Endothelial cell of umbilical vein (primary cell): ENCODE measurements at regions not wholly inside any gene's neighbourhood (a gene's known extent, or its start where the extent isn't known, plus 50 kb on each side); places are given as distances from the start of the nearest gene placed in this dataset.

Source experiments
- BruUV-seq: library from RNA; stranded (reverse); fragments of 400-500 nt; replicated peaks from 2 replicates; lab custom pipeline; 2021; lab: Mats Ljungman, UMichigan
- CTCF ChIA-PET: fragments of 300-600, 350-600 bp; sonication (Branson Sonifier 250); formaldehyde crosslinking; loops from one replicate; lab custom pipeline; 2021; ENCODE audit warnings: antibody characterized with exemption, inconsistent platforms; lab: Charles Lee
- POLR2A ChIA-PET: fragments of 300-600, 350-600 bp; sonication (Branson Sonifier 250); formaldehyde crosslinking; loops from one replicate; lab custom pipeline; 2021; ENCODE audit warnings: antibody characterized with exemption, inconsistent platforms; lab: Charles Lee
- DNase-seq: peaks from one replicate; pipeline ENCODE4 v3.0.0-alpha.2; 2011; ENCODE audit warnings: low read depth, low spot score
- FAIRE-seq: peaks from 2 replicates; lab custom pipeline; 2011; peaks lifted over from hg19 to GRCh38; lab: Jason Lieb, UNC
- H2AFZ ChIP-seq: 2 replicates; pipeline ENCODE4 v1.6.0; 2012; ENCODE audit warnings: low read depth, low read length, control low read depth, inconsistent platforms
- H3K27ac ChIP-seq: 2 replicates; pipeline ENCODE4 v1.5.1; 2011; ENCODE audit warnings: low read depth, mild to moderate bottlenecking, control low read depth, low read length, moderate library complexity; ENCODE audit not compliant: insufficient read depth
- H3K27me3 ChIP-seq, 2 experiments: 2 replicates each; pipeline versions ENCODE4 v1.6.0 to v1.6.1; 2011; ENCODE audit warnings: low read length in 2 of 2, mixed read lengths in 1 of 2; ENCODE audit not compliant: control insufficient read depth in 2 of 2, insufficient read depth in 2 of 2
- H3K36me3 ChIP-seq, 2 experiments: 2 replicates in 1 of 2; 3 replicates in 1 of 2; pipeline ENCODE4 v1.5.1; 2011; ENCODE audit warnings: low read length in 2 of 2, mild to moderate bottlenecking in 1 of 2, moderate library complexity in 1 of 2; ENCODE audit not compliant: control insufficient read depth in 2 of 2, insufficient read depth in 2 of 2; ENCODE audit errors: extremely low read depth in 1 of 2
- H3K4me1 ChIP-seq: 3 replicates; pipeline ENCODE4 v1.5.1; 2011; ENCODE audit warnings: mild to moderate bottlenecking, low read length; ENCODE audit not compliant: control insufficient read depth, insufficient read depth; ENCODE audit errors: extremely low read depth
- H3K4me2 ChIP-seq: 2 replicates; pipeline ENCODE4 v1.6.1; 2011; ENCODE audit warnings: low read length, control low read depth, mixed read lengths; ENCODE audit not compliant: insufficient read depth
- H3K4me3 ChIP-seq, 3 experiments: fragments of 200-600 bp in 1 of 3; sonication (generic), shearing (Covaris generic) in 1 of 3; replicated peaks in 1 of 3; 2 replicates each; pipeline ENCODE4 v1.5.1; 2011 to 2016; ENCODE audit warnings: control low read depth in 3 of 3, low read length in 3 of 3, mild to moderate bottlenecking in 2 of 3, inconsistent platforms in 1 of 3, low read depth in 1 of 3, moderate library complexity in 1 of 3; ENCODE audit not compliant: insufficient read depth in 1 of 3
- H3K79me2 ChIP-seq: 2 replicates; pipeline ENCODE4 v1.6.0; 2012; ENCODE audit warnings: low read length, inconsistent platforms; ENCODE audit not compliant: control insufficient read depth, insufficient read depth
- H3K9ac ChIP-seq: replicated peaks from 2 replicates; pipeline ENCODE3; 2011; ENCODE audit warnings: low read length, control low read depth; ENCODE audit not compliant: insufficient read depth; ENCODE audit errors: extremely low read depth
- H3K9me1 ChIP-seq: replicated peaks from 3 replicates; pipeline ENCODE4 v1.6.0; 2011; ENCODE audit warnings: mild to moderate bottlenecking, low read length; ENCODE audit not compliant: control insufficient read depth, insufficient read depth; ENCODE audit errors: extremely low read depth
- H3K9me3 ChIP-seq: replicated peaks from 2 replicates; pipeline ENCODE4 v1.5.1; 2012; ENCODE audit warnings: low read length, inconsistent platforms; ENCODE audit not compliant: control insufficient read depth, insufficient read depth
- H4K20me1 ChIP-seq: replicated peaks from 2 replicates; pipeline ENCODE3; 2011; ENCODE audit warnings: mild to moderate bottlenecking, low read length; ENCODE audit not compliant: control insufficient read depth, insufficient read depth; ENCODE audit errors: extremely low read depth
- CTCF ChIP-seq, 2 donors: IDR thresholded peaks; 1 replicate in 1 of 2; 2 replicates in 1 of 2; pipeline ENCODE4 v1.5.1; 2011; ENCODE audit warnings: low read length in 2 of 2, mild to moderate bottlenecking in 2 of 2, moderate library complexity in 2 of 2, control low read depth in 1 of 2, inconsistent platforms in 1 of 2, low read depth in 1 of 2; ENCODE audit not compliant: insufficient read depth in 1 of 2; ENCODE audit errors: extremely low read depth in 1 of 2
- EZH2 ChIP-seq: IDR thresholded peaks from 2 replicates; pipeline ENCODE4 v1.6.1; 2012; ENCODE audit warnings: borderline replicate concordance, low read depth, mild to moderate bottlenecking, moderate library complexity, low read length, inconsistent platforms; ENCODE audit not compliant: severe bottlenecking
- FOS ChIP-seq: IDR thresholded peaks from 2 replicates; pipeline ENCODE4 v1.6.1; 2011; ENCODE audit warnings: mild to moderate bottlenecking, low read length, moderate library complexity, borderline replicate concordance; ENCODE audit not compliant: insufficient read depth
- GATA2 ChIP-seq: IDR thresholded peaks from 2 replicates; pipeline ENCODE4 v1.7.0; 2011; ENCODE audit warnings: low read depth, mild to moderate bottlenecking, moderate library complexity, mixed read lengths, low read length; ENCODE audit not compliant: insufficient read length, insufficient read depth
- JUN ChIP-seq: IDR thresholded peaks from 2 replicates; pipeline ENCODE4 v1.6.1; 2011; ENCODE audit warnings: borderline replicate concordance, low read depth; ENCODE audit not compliant: insufficient read length, insufficient read depth
- MYC ChIP-seq: IDR thresholded peaks from one replicate; pipeline ENCODE4 v1.6.1; 2011; ENCODE audit warnings: mild to moderate bottlenecking, low read depth, low read length
- POLR2A ChIP-seq: IDR thresholded peaks from 2 replicates; pipeline ENCODE4 v1.6.1; 2012; ENCODE audit warnings: low read depth, mild to moderate bottlenecking, control low read depth, low read length
- POLR2AphosphoS5 ChIP-seq: IDR thresholded peaks from 2 replicates; pipeline ENCODE4 v1.6.1; 2012; ENCODE audit warnings: low read depth, mild to moderate bottlenecking, control low read depth, low read length, moderate library complexity; ENCODE audit not compliant: insufficient read depth
- dilution Hi-C: fragments of 300-500 bp; cut with MboI; formaldehyde crosslinking; loops from one replicate; pipeline ENCODE4 v1.15.0; 2019; ENCODE audit warnings: low sequenced_read_pairs; ENCODE audit not compliant: extremely low pct_ligation_motif_present
- intact Hi-C: fragments of 100-400 bp; cut with micrococcal nuclease; formaldehyde crosslinking; loops from one replicate; pipeline ENCODE4 v1.10.0; 2022
- TF ChIP-seq, protein P1 (sequence below): IDR thresholded peaks from 2 replicates; pipeline ENCODE4 v1.6.1; 2011; ENCODE audit not compliant: insufficient read depth, insufficient read length

DNA sequence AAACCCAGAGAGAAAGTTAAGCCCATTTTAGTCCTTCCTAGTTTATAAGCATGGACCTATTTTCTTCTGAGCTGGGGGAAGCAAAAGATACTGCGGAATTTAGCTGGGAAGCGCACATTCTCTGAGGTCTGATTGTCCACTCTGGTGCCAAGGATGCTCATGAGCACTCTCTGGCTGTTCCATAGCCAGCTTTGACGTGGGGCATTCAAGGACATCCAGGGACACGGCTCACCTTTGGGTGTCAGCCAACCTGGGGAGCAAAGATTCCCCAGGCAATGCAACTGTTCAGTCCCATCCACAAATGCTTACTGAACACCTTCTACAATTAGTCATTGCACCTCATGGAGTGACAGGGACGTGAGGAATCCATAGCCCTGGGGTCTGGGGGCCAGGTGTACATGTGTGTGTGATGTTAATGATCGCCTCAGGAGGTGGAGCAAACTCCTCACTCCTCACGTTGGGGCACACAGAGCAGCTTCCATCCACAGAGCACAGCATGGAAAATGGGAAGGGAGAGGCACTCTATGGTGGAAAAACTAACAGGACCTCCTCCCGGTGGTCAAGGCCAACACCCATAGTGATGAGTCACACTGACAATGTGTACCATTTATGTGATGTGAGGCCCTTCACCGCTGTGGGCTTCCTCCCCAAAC lies 67.5 kb upstream of the IGFBP3 start:
- FAIRE-seq, result no peak
- POLR2A ChIA-PET, result no interaction called here
- no peak for TF ChIP-seq POLR2A
- TF ChIP-seq, protein P1, sequence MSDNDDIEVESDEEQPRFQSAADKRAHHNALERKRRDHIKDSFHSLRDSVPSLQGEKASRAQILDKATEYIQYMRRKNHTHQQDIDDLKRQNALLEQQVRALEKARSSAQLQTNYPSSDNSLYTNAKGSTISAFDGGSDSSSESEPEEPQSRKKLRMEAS, result no peak
- dilution Hi-C loops, result no loop called here
- CTCF ChIA-PET, result no interaction called here
- no peak overlapping the region for H3K27ac ChIP-seq
- intact Hi-C loops, result no loop called here
- peaks cover 1 to 2% of the 10 kb centered on the region in 2 experiments for H3K27me3 ChIP-seq
- no peak overlapping the region for H3K9ac ChIP-seq
- H3K9me1 ChIP-seq, result no peaks in the 10 kb centered on the region
- BruUV-seq, result no TSS peak
- H3K79me2 ChIP-seq, result no peaks in the 10 kb centered on the region
- H2AFZ ChIP-seq, result no peak overlapping the region
- H3K36me3 ChIP-seq, result no peaks in the 10 kb centered on the region
- no peaks in the 10 kb centered on the region for H4K20me1 ChIP-seq
- no peak overlapping the region for H3K4me2 ChIP-seq
- no peaks in the 10 kb centered on the region for H3K4me1 ChIP-seq
- no peaks in the 10 kb centered on the region for H3K9me3 ChIP-seq
- DNase-seq, result no peak
- no peak overlapping the region for H3K4me3 ChIP-seq

DNA sequence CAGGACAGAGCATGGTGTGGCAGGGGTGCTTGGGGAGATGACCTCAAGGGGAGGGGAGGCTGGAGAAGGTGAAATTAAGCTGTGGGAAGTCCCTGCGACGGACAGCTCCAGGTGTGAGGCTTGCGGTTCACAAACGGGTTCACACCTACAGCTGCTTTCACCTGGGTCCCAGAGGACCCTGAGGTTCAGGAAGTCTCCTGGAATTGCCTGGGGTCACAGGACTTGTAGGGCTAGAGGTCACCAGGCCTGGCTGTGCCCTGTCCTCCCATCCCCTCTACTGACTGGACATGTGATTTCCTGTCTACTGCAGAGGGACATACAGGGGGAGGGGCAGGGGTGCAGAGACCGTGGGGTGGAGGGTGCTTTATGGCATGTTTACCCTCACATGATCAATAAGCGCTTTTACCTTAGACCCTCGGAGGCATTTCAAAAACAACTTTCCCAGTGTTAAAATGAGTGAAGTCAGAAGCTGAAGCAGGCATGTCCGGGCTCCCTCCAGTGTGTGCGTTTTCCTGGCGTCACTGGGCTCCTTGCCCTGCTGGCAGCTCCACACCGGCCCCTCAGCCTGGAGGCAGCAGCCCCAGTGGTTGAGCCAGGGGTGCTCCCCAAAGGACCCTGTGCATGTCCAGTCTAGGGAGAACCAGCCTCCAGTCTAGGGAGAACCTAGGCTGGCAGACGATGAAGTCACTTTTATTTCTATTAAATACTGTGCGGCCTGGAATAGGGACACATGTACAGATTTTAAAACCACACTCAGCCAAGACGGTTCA lies 66.6 kb upstream of the IGFBP3 start:
- Histone ChIP-seq H3K4me1 (no peaks in the 10 kb centered on the region), H3K9ac (no peak overlapping the region), H3K9me1 (no peaks in the 10 kb centered on the region), H3K36me3 (no peaks in the 10 kb centered on the region), H3K79me2 (no peaks in the 10 kb centered on the region), H3K4me2 (no peak overlapping the region), H3K27ac (no peak overlapping the region), H3K27me3 (peaks cover 0 to 2% of the 10 kb centered on the region in 2 experiments), H2AFZ (no peak overlapping the region), H3K4me3 (no peak overlapping the region), H4K20me1 (no peaks in the 10 kb centered on the region), H3K9me3 (no peaks in the 10 kb centered on the region)
- POLR2A ChIA-PET, result no interaction called here
- no peak for TF ChIP-seq POLR2A
- no peak for TF ChIP-seq FOS
- no peak for TF ChIP-seq CTCF (IDR thresholded peaks at IDR 0.05; ENCODE audit: extremely low read depth in 1 of 2, insufficient read depth in 1 of 2, low read depth in 1 of 2, low read length in 2 of 2)
- TF ChIP-seq JUN, result no peak
- TF ChIP-seq GATA2, result no peak
- TF ChIP-seq POLR2AphosphoS5, result no peak
- no peak for TF ChIP-seq MYC
- no peak for TF ChIP-seq EZH2
- CTCF ChIA-PET, result no interaction called here
- DNase-seq (no peak), FAIRE-seq (no peak)
- no TSS peak for BruUV-seq
- intact Hi-C loops (no loop called here), dilution Hi-C loops (no loop called here)
